Nephron (organoid): ENCODE measurements at regions not wholly inside any gene's neighbourhood (a gene's known extent, or its start where the extent isn't known, plus 50 kb on each side); places are given as distances from the start of the nearest gene placed in this dataset.

Experiments
- H3K27ac Mint-ChIP-seq, 3 experiments: 2 replicates each; pipeline ENCODE4 v1.8.0; 2020; ENCODE audit warnings: mixed read lengths in 3 of 3, mild to moderate bottlenecking in 2 of 3, moderate library complexity in 1 of 3
- H3K27me3 Mint-ChIP-seq: 2 replicates; pipeline ENCODE4 v1.8.0; 2021; ENCODE audit warnings: low read depth, mild to moderate bottlenecking, moderate library complexity, mixed read lengths
- H3K36me3 Mint-ChIP-seq: 2 replicates; pipeline ENCODE4 v1.8.0; 2020; ENCODE audit warnings: low read depth, mixed read lengths
- H3K4me1 Mint-ChIP-seq: 2 replicates; pipeline ENCODE4 v1.8.0; 2020; ENCODE audit warnings: mixed read lengths
- H3K4me3 Mint-ChIP-seq, 3 experiments: 2 replicates each; pipeline ENCODE4 v1.8.0; 2020; ENCODE audit warnings: mild to moderate bottlenecking in 3 of 3, mixed read lengths in 3 of 3, moderate library complexity in 2 of 3
- H3K9me3 Mint-ChIP-seq: 2 replicates; pipeline ENCODE4 v1.8.0; 2020; ENCODE audit warnings: mixed read lengths
- TF ChIP-seq, protein P1 (sequence below), 3 experiments: fragments of 200-600 bp; sonication (generic); IDR thresholded peaks; one replicate each; pipeline ENCODE4 v1.5.0; 2021; ENCODE audit warnings: antibody characterized with exemption in 3 of 3; ENCODE audit not compliant: unreplicated experiment in 3 of 3

DNA sequence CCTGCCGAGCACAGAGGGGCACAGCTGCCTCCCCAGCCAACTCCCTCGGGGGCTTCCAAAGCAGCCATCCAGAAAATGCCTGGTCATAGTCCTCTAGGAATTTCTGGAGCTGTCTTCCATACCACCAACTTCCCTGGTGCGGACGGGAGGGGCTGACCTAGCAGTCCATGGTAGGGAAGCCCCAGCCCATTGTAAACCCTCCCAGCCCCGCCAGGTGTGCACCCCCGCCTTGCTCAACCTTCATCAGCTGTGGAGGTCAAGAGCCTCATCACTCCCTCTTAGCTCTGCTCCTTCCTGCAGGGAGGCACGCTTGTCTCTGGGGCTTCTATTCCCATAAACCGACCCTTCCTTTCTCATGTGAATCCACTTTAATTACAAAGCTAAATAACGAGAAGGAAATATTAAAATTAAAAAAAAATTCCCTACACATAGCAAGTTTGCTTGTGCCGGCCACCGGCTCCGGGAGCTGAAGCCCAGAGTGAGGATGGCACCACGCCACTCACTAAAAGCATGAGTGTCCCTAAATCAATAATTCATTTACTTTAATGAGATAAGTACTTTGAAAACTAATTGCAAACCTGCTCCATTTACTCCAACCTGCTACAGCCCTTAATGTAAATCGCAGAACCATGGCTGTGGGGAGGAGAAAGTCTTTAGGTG is 181.4 kb downstream of the ENGASE start:
- H3K9me3 Mint-ChIP-seq = no peaks in the 10 kb centered on the region
- no peaks in the 10 kb centered on the region for H3K4me1 Mint-ChIP-seq
- no peaks in the 10 kb centered on the region for H3K36me3 Mint-ChIP-seq
- no peak overlapping the region for H3K27ac Mint-ChIP-seq
- H3K27me3 Mint-ChIP-seq = peaks cover 72% of the 10 kb centered on the region
- H3K4me3 Mint-ChIP-seq = no peak overlapping the region
- TF ChIP-seq, protein P1, sequence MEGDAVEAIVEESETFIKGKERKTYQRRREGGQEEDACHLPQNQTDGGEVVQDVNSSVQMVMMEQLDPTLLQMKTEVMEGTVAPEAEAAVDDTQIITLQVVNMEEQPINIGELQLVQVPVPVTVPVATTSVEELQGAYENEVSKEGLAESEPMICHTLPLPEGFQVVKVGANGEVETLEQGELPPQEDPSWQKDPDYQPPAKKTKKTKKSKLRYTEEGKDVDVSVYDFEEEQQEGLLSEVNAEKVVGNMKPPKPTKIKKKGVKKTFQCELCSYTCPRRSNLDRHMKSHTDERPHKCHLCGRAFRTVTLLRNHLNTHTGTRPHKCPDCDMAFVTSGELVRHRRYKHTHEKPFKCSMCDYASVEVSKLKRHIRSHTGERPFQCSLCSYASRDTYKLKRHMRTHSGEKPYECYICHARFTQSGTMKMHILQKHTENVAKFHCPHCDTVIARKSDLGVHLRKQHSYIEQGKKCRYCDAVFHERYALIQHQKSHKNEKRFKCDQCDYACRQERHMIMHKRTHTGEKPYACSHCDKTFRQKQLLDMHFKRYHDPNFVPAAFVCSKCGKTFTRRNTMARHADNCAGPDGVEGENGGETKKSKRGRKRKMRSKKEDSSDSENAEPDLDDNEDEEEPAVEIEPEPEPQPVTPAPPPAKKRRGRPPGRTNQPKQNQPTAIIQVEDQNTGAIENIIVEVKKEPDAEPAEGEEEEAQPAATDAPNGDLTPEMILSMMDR (IDR thresholded peaks at IDR 0.05; ENCODE audit: unreplicated experiment in 3 of 3) = no peak

DNA sequence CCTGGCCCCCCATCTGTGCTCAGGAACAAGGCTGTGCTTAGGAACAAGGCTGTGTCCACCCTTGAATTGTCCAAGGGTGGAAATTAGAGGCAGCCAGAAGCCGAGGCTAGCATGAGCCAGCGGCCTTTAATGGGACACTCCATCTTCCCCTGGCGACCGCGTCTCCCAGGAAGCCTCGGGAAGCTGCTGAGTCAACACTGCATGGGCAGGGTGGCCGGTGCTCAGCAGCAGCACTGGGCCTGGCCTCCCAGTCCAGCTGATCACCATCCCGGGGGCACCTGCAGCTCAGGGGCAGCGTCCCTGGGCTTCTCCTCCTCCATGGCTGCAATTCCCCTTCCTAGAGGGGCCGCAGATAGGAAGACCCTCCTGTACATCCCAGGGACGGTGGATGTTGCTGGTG is 180.8 kb downstream of the ENGASE start:
- no peaks in the 10 kb centered on the region for H3K4me1 Mint-ChIP-seq
- no peaks in the 10 kb centered on the region for H3K9me3 Mint-ChIP-seq
- no peak overlapping the region for H3K4me3 Mint-ChIP-seq
- no peak overlapping the region for H3K27ac Mint-ChIP-seq
- peaks cover 73% of the 10 kb centered on the region for H3K27me3 Mint-ChIP-seq
- TF ChIP-seq, protein P1 (IDR thresholded peaks at IDR 0.05; ENCODE audit: unreplicated experiment in 3 of 3) = no peak
- H3K36me3 Mint-ChIP-seq = no peaks in the 10 kb centered on the region

DNA sequence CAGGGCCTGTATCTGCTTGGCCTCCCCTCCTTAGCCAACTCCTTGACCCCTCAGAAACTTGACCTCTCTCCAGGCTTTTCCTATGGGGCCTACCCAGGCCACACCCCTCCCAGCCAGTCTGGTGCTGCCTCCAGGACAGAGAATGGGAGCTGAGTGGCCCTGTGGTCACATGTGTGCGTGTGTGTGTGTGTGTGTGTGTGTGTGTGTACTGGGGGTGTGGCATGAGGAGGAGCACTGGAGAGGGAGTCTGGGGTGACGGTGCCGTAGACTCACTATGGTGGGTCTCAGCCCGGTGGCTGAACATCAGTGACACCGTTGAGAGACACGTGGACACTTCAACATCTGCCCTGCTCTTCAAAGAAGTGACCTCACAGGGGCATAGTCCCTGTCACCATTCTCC is 180.4 kb downstream of the ENGASE start:
- Mint-ChIP-seq H3K9me3 (no peaks in the 10 kb centered on the region), H3K27me3 (peaks cover 73% of the 10 kb centered on the region), H3K4me1 (no peaks in the 10 kb centered on the region), H3K4me3 (no peak overlapping the region), H3K36me3 (no peaks in the 10 kb centered on the region), H3K27ac (no peak overlapping the region)
- TF ChIP-seq, protein P1 (IDR thresholded peaks at IDR 0.05; ENCODE audit: unreplicated experiment in 3 of 3) = no peak

DNA sequence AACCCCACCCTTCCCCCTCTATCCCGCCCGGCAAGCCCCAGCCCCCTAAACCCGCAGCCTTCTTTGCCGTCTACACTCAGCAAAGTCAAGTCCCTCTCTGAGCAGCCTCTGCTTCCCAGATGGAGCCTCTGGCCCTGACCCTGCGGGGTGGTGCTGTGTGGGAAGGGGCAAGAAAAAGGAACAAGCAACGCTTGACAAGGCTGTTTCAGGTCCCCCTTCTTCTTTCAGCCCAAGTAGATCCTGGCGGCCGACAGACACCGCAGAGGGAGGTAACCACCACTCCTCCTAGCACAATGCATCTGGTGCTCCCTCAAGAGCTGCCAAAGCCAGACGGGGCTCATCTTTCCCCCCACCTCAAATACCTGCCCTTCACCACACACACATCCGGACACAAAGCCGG is 178.3 kb downstream of the ENGASE start:
- no peaks in the 10 kb centered on the region for H3K4me1 Mint-ChIP-seq
- no peak overlapping the region for H3K4me3 Mint-ChIP-seq
- H3K9me3 Mint-ChIP-seq = no peaks in the 10 kb centered on the region
- TF ChIP-seq, protein P1 (IDR thresholded peaks at IDR 0.05; ENCODE audit: unreplicated experiment in 3 of 3) = no peak
- peaks cover 69% of the 10 kb centered on the region for H3K27me3 Mint-ChIP-seq
- H3K27ac Mint-ChIP-seq = no peak overlapping the region
- H3K36me3 Mint-ChIP-seq = no peaks in the 10 kb centered on the region

DNA sequence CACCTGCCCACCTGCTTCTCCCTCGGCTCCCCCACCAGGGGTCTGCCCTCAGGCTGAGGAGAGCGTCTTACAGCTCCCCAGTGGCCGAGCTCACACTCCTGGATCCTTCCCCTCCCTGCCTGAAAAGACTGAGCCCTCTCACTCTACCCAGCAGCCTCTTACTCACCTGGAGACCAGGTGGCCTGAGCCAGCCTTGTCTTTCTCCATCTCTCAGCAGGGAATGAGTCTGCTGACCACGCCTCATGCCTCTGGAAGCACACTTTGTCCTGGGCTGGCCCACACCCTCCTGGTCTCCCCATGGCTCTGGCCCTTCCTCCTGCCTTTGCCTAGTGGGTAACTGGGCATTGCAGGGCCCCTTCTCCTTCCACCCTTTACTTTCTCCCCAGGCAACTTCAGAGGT is 177.2 kb downstream of the ENGASE start:
- TF ChIP-seq, protein P1 (IDR thresholded peaks at IDR 0.05; ENCODE audit: unreplicated experiment in 3 of 3) = no peak
- peaks cover 59% of the 10 kb centered on the region for H3K27me3 Mint-ChIP-seq
- H3K36me3 Mint-ChIP-seq = no peaks in the 10 kb centered on the region
- no peaks in the 10 kb centered on the region for H3K9me3 Mint-ChIP-seq
- no peak overlapping the region for H3K27ac Mint-ChIP-seq
- no peaks in the 10 kb centered on the region for H3K4me1 Mint-ChIP-seq
- no peak overlapping the region for H3K4me3 Mint-ChIP-seq

DNA sequence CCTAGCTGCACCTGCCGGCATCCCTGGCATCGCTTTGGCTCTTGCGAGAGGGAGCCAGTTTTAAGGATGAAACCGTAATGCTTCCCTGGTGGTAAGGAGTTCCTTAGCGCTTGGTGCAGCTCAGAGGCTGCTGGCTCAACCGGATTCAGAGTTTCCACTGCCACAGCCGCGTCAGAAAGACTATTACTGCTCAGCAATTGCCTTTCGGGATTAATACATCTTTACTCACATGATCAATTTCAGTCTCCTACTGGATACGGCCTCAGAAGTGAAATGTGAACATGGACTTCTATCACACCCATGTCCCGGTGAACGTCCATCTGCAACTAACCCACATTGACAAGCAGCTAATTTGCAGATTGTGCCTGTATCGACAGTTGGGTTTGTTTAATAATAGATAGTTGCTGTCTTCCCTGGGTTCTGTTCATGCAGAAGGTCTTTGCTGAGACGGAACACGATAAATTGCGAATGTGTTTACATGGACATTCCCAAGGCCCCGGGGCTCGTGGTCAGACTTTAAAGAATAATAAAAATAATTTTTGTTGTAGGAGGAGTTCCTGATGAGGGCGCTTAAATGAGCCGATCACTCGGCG is 175.4 kb downstream of the ENGASE start:
- Mint-ChIP-seq H3K4me1 (no peaks in the 10 kb centered on the region), H3K27ac (no peak overlapping the region), H3K36me3 (no peaks in the 10 kb centered on the region), H3K27me3 (peaks cover 44% of the 10 kb centered on the region), H3K9me3 (no peaks in the 10 kb centered on the region), H3K4me3 (no peak overlapping the region)
- TF ChIP-seq, protein P1 (IDR thresholded peaks at IDR 0.05; ENCODE audit: unreplicated experiment in 3 of 3) = no peak
